CD4-positive, CD25-positive, alpha-beta regulatory T cell (primary cell): ENCODE measurements at regions not wholly inside any gene's neighbourhood (a gene's known extent, or its start where the extent isn't known, plus 50 kb on each side); places are given as distances from the start of the nearest gene placed in this dataset.
"Not testable (repeated sequence)": the region's sequence is repeated elsewhere in the genome, so short reads cannot be mapped to it uniquely, and the experiment has no call there.

Experiments used
- ATAC-seq, 2 donors: fragments of 150-1000 bp; cut with Tn5 transposase; one replicate each; pipeline ENCODE4 v1.10.0; 2021; ENCODE audit warnings: low read depth in 2 of 2, moderate number of reproducible peaks in 2 of 2, moderate library complexity in 1 of 2
- DNase-seq, 3 donors: peaks; one replicate each; pipeline versions ENCODE4 v3.0.0 to v3.0.0-alpha.2; 2012 to 2022; ENCODE audit warnings: mixed read lengths in 1 of 3
- H3K27ac ChIP-seq: one replicate; pipeline ENCODE4 v1.7.0; 2013; ENCODE audit warnings: mild to moderate bottlenecking, low read length; ENCODE audit not compliant: insufficient read depth, poor library complexity, severe bottlenecking
- H3K27me3 ChIP-seq: one replicate; pipeline ENCODE4 v1.7.0; 2013; ENCODE audit warnings: low read length; ENCODE audit not compliant: control insufficient read depth, insufficient read depth
- H3K36me3 ChIP-seq: one replicate; pipeline ENCODE4 v1.7.0; 2013; ENCODE audit warnings: mild to moderate bottlenecking, low read length, moderate library complexity; ENCODE audit not compliant: control insufficient read depth, insufficient read depth
- H3K4me1 ChIP-seq: 2 replicates; pipeline ENCODE4 v1.7.0; 2013; ENCODE audit warnings: mild to moderate bottlenecking, low read length; ENCODE audit not compliant: insufficient read depth, control insufficient read depth, poor library complexity, severe bottlenecking
- H3K4me3 ChIP-seq: one replicate; pipeline ENCODE4 v1.7.0; 2013; ENCODE audit warnings: low read depth, mild to moderate bottlenecking, low read length, moderate library complexity
- H3K9me3 ChIP-seq, 2 experiments: 1 replicate in 1 of 2; 2 replicates in 1 of 2; pipeline ENCODE4 v1.7.0; 2013; ENCODE audit warnings: low read length in 2 of 2, mild to moderate bottlenecking in 1 of 2, moderate library complexity in 1 of 2; ENCODE audit not compliant: control insufficient read depth in 2 of 2
- H3K27ac Mint-ChIP-seq, 3 donors: one replicate each; pipeline ENCODE4 v1.8.0; 2020 to 2022; ENCODE audit warnings: mild to moderate bottlenecking in 3 of 3, mixed read lengths in 3 of 3, moderate library complexity in 2 of 3
- H3K27me3 Mint-ChIP-seq: one replicate; pipeline ENCODE4 v1.8.0; 2022; ENCODE audit warnings: mild to moderate bottlenecking, mixed read lengths
- H3K36me3 Mint-ChIP-seq: one replicate; pipeline ENCODE4 v1.8.0; 2020; ENCODE audit warnings: mixed read lengths
- H3K4me1 Mint-ChIP-seq, 4 donors: one replicate each; pipeline ENCODE4 v1.8.0; 2020 to 2022; ENCODE audit warnings: mixed read lengths in 4 of 4, mild to moderate bottlenecking in 1 of 4
- H3K4me3 Mint-ChIP-seq, 4 donors: one replicate each; pipeline ENCODE4 v1.8.0; 2020 to 2022; ENCODE audit warnings: mild to moderate bottlenecking in 4 of 4, mixed read lengths in 4 of 4, moderate library complexity in 3 of 4
- H3K9me3 Mint-ChIP-seq, 7 donors: one replicate each; pipeline ENCODE4 v1.8.0; 2020 to 2022; ENCODE audit warnings: mixed read lengths in 7 of 7, mild to moderate bottlenecking in 3 of 7, moderate library complexity in 2 of 7

GRCh38 chr4:159976871-159977482, 874.1 kb downstream of the RAPGEF2 start:
- not testable (repeated sequence) for ATAC-seq, H3K4me1 Mint-ChIP-seq, H3K36me3 Mint-ChIP-seq, H3K36me3 ChIP-seq, H3K27ac ChIP-seq, DNase-seq, H3K4me3 ChIP-seq, H3K27ac Mint-ChIP-seq, H3K27me3 ChIP-seq, H3K4me3 Mint-ChIP-seq, H3K27me3 Mint-ChIP-seq, H3K4me1 ChIP-seq
- peaks cover 0 to 15% (median 8%) of the 10 kb centered on the region in 7 donors for H3K9me3 Mint-ChIP-seq
- H3K9me3 ChIP-seq, result peaks cover 0 to 11% of the 10 kb centered on the region in 2 experiments

- Histone ChIP-seq H3K4me1 (no peaks in the 10 kb centered on the region), H3K9me3 (peaks cover 0 to 4% of the 10 kb centered on the region in 2 experiments), H3K27ac (no peak overlapping the region), H3K4me3 (no peak overlapping the region), H3K27me3 (no peaks in the 10 kb centered on the region), H3K36me3 (no peaks in the 10 kb centered on the region)
- H3K9me3 Mint-ChIP-seq, result peaks cover 0 to 15% (median 6%) of the 10 kb centered on the region in 7 donors
- H3K4me1 Mint-ChIP-seq, result no peaks in the 10 kb centered on the region
- H3K27me3 Mint-ChIP-seq, result no peaks in the 10 kb centered on the region
- H3K27ac Mint-ChIP-seq, result no peak overlapping the region
- H3K36me3 Mint-ChIP-seq, result no peaks in the 10 kb centered on the region
- DNase-seq (no peak), ATAC-seq (no peak)
- H3K4me3 Mint-ChIP-seq, result no peak overlapping the region
Measured at GRCh38 chr4:159977907-159978617, 875.2 kb downstream of the RAPGEF2 start.

GRCh38 chr4:159979351-159979750, 876.5 kb downstream of the RAPGEF2 start:
- Histone ChIP-seq H3K4me3 (no peak overlapping the region), H3K27me3 (no peaks in the 10 kb centered on the region), H3K9me3 (no peaks in the 10 kb centered on the region), H3K4me1 (no peaks in the 10 kb centered on the region), H3K27ac (no peak overlapping the region), H3K36me3 (no peaks in the 10 kb centered on the region)
- DNase-seq (no peak), ATAC-seq (no peak)
- Mint-ChIP-seq H3K9me3 (peaks cover 0 to 12% (median 5%) of the 10 kb centered on the region in 7 donors), H3K36me3 (no peaks in the 10 kb centered on the region), H3K27ac (no peak overlapping the region), H3K4me3 (no peak overlapping the region), H3K27me3 (no peaks in the 10 kb centered on the region), H3K4me1 (no peaks in the 10 kb centered on the region)

- H3K27ac ChIP-seq, result no peak overlapping the region
- DNase-seq (no peak), ATAC-seq (no peak)
- H3K4me1 ChIP-seq, result no peaks in the 10 kb centered on the region
- H3K4me3 Mint-ChIP-seq, result no peak overlapping the region
- no peaks in the 10 kb centered on the region for H3K27me3 Mint-ChIP-seq
- H3K9me3 ChIP-seq, result no peaks in the 10 kb centered on the region
- H3K36me3 ChIP-seq, result no peaks in the 10 kb centered on the region
- peaks cover 0 to 12% (median 5%) of the 10 kb centered on the region in 7 donors for H3K9me3 Mint-ChIP-seq
- no peaks in the 10 kb centered on the region for H3K27me3 ChIP-seq
- H3K4me3 ChIP-seq, result no peak overlapping the region
- H3K4me1 Mint-ChIP-seq, result no peaks in the 10 kb centered on the region
- no peaks in the 10 kb centered on the region for H3K36me3 Mint-ChIP-seq
- no peak overlapping the region for H3K27ac Mint-ChIP-seq
Measured at GRCh38 chr4:159979953-159980352, 877.1 kb downstream of the RAPGEF2 start.

GRCh38 chr4:159980826-159981468, 878.1 kb downstream of the RAPGEF2 start:
- Histone ChIP-seq H3K9me3 (no peaks in the 10 kb centered on the region), H3K36me3 (no peaks in the 10 kb centered on the region), H3K27me3 (no peaks in the 10 kb centered on the region), H3K4me1 (no peaks in the 10 kb centered on the region), H3K27ac (no peak overlapping the region), H3K4me3 (no peak overlapping the region)
- Mint-ChIP-seq H3K36me3 (no peaks in the 10 kb centered on the region), H3K9me3 (peaks cover 0 to 12% (median 5%) of the 10 kb centered on the region in 7 donors), H3K4me1 (no peaks in the 10 kb centered on the region), H3K27me3 (no peaks in the 10 kb centered on the region), H3K27ac (no peak overlapping the region), H3K4me3 (no peak overlapping the region)
- no peak for DNase-seq
- ATAC-seq, result no peak

- Mint-ChIP-seq H3K9me3 (peaks cover 0 to 10% (median 7%) of the 10 kb centered on the region in 7 donors), H3K4me3 (no peak overlapping the region), H3K27me3 (no peaks in the 10 kb centered on the region), H3K4me1 (no peaks in the 10 kb centered on the region), H3K27ac (no peak overlapping the region), H3K36me3 (no peaks in the 10 kb centered on the region)
- Histone ChIP-seq H3K36me3 (no peaks in the 10 kb centered on the region), H3K4me1 (no peaks in the 10 kb centered on the region), H3K27ac (no peak overlapping the region), H3K27me3 (no peaks in the 10 kb centered on the region), H3K4me3 (no peak overlapping the region), H3K9me3 (no peaks in the 10 kb centered on the region)
- ATAC-seq, result no peak
- DNase-seq, result no peak
Measured at GRCh38 chr4:159981469-159981856, 878.6 kb downstream of the RAPGEF2 start.

GRCh38 chr4:159983082-159983481, 880.2 kb downstream of the RAPGEF2 start:
- Mint-ChIP-seq H3K27ac (no peak overlapping the region), H3K4me3 (no peak overlapping the region), H3K4me1 (no peaks in the 10 kb centered on the region), H3K36me3 (no peaks in the 10 kb centered on the region), H3K27me3 (no peaks in the 10 kb centered on the region), H3K9me3 (peaks cover 0 to 10% (median 3%) of the 10 kb centered on the region in 7 donors)
- Histone ChIP-seq H3K4me3 (no peak overlapping the region), H3K9me3 (no peaks in the 10 kb centered on the region), H3K27me3 (no peaks in the 10 kb centered on the region), H3K27ac (no peak overlapping the region), H3K4me1 (no peaks in the 10 kb centered on the region), H3K36me3 (no peaks in the 10 kb centered on the region)
- ATAC-seq (no peak), DNase-seq (no peak)
